ENCODE measurements at regions not wholly inside any gene's neighbourhood (a gene's known extent, or its start where the extent isn't known, plus 50 kb on each side); places are given as distances from the start of the nearest gene placed in this dataset.

DNA sequence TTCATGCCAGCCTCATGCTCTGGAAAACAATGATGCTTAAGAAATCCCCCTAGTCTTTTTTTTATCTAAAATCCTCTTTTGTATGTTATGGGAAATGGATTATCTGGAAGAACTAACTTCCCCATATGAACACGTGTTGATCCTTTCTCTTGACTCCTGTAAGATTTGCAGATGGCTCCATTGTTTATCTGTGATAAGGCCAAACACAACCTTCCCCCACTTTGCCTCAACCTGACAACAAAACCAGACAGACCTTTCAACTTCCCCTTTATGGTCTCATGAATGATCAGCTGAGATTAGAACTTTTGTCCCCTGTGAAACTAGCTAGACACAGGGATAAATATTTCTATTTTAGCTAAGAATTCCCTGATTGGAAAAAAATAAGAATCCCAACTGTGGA, 828.0 kb upstream of the CDH2 start:
- H3K27ac ChIP-seq (ENCODE audit: low read depth, low read length, poor library complexity, severe bottlenecking) = no peak overlapping the region
- POLR2A ChIA-PET (ENCODE audit: low non-redundant PET) = no interaction called here

DNA sequence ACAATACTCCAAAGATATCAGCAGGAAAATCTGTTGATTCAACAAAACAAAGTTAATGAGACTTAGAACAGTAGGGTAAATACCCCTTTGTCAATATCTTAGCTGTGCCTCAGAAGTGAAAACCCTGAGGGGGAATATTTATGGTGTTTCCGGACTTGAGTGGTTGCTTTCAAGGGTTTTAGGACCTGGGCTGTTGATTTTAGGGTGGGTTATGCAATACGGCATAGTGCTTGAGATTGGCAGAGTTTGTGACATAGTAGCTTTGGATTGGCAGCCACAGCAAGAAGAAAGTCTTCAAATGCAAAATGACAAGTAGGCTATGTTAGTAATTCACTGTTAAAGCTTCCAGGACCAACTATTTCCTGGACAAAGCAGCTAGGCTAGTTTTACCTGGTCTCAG, 826.3 kb upstream of the CDH2 start:
- TF ChIP-seq, protein P1, sequence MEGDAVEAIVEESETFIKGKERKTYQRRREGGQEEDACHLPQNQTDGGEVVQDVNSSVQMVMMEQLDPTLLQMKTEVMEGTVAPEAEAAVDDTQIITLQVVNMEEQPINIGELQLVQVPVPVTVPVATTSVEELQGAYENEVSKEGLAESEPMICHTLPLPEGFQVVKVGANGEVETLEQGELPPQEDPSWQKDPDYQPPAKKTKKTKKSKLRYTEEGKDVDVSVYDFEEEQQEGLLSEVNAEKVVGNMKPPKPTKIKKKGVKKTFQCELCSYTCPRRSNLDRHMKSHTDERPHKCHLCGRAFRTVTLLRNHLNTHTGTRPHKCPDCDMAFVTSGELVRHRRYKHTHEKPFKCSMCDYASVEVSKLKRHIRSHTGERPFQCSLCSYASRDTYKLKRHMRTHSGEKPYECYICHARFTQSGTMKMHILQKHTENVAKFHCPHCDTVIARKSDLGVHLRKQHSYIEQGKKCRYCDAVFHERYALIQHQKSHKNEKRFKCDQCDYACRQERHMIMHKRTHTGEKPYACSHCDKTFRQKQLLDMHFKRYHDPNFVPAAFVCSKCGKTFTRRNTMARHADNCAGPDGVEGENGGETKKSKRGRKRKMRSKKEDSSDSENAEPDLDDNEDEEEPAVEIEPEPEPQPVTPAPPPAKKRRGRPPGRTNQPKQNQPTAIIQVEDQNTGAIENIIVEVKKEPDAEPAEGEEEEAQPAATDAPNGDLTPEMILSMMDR (conservative IDR thresholded peaks at IDR 0.05; ENCODE audit: low read depth, low read length) = no peak
- TF ChIP-seq EZH2 (IDR thresholded peaks at IDR 0.05; ENCODE audit: borderline replicate concordance, low read depth, low read length, poor library complexity, severe bottlenecking) = no peak
- Histone ChIP-seq H3K4me1 (ENCODE audit: insufficient read depth, low read length, poor library complexity, severe bottlenecking) (no peaks in the 10 kb centered on the region), H3K9me3 (ENCODE audit: low read depth, low read length, poor library complexity, severe bottlenecking) (no peaks in the 10 kb centered on the region), H3K4me3 (ENCODE audit: low read depth, low read length, poor library complexity, severe bottlenecking) (no peak overlapping the region), H3K27me3 (replicated peaks; ENCODE audit: insufficient read depth, low read depth, low read length, poor library complexity) (no peaks in the 10 kb centered on the region), H3K36me3 (ENCODE audit: insufficient read depth, low read length, poor library complexity, severe bottlenecking) (no peaks in the 10 kb centered on the region), H3K27ac (ENCODE audit: low read depth, low read length, poor library complexity, severe bottlenecking) (no peak overlapping the region)
- POLR2A ChIA-PET (ENCODE audit: low non-redundant PET) = no interaction called here
- intact Hi-C loops (cut with micrococcal nuclease; ENCODE audit: unreplicated experiment) = no loop called here
- peak; percentile 65 for DNase-seq (ENCODE audit: low spot score)
- CTCF ChIA-PET = no interaction called here
- BruUV-seq (replicated peaks) = no TSS peak

More for the DNA sequence above, 828.0 kb upstream of the CDH2 start:
- no peaks in the 10 kb centered on the region for H3K9me3 ChIP-seq (ENCODE audit: low read depth, low read length, poor library complexity, severe bottlenecking)
- TF ChIP-seq, protein P1 (conservative IDR thresholded peaks at IDR 0.05; ENCODE audit: low read depth, low read length) = no peak
- TF ChIP-seq EZH2 (IDR thresholded peaks at IDR 0.05; ENCODE audit: borderline replicate concordance, low read depth, low read length, poor library complexity, severe bottlenecking) = no peak
- H3K4me1 ChIP-seq (ENCODE audit: insufficient read depth, low read length, poor library complexity, severe bottlenecking) = no peaks in the 10 kb centered on the region
- no TSS peak for BruUV-seq (replicated peaks)
- CTCF ChIA-PET = no interaction called here
- no peaks in the 10 kb centered on the region for H3K36me3 ChIP-seq (ENCODE audit: insufficient read depth, low read length, poor library complexity, severe bottlenecking)
- H3K27me3 ChIP-seq (replicated peaks; ENCODE audit: insufficient read depth, low read depth, low read length, poor library complexity) = no peaks in the 10 kb centered on the region
- intact Hi-C loops (cut with micrococcal nuclease; ENCODE audit: unreplicated experiment) = no loop called here
- no peak for DNase-seq (ENCODE audit: low spot score)
- H3K4me3 ChIP-seq (ENCODE audit: low read depth, low read length, poor library complexity, severe bottlenecking) = no peak overlapping the region

DNA sequence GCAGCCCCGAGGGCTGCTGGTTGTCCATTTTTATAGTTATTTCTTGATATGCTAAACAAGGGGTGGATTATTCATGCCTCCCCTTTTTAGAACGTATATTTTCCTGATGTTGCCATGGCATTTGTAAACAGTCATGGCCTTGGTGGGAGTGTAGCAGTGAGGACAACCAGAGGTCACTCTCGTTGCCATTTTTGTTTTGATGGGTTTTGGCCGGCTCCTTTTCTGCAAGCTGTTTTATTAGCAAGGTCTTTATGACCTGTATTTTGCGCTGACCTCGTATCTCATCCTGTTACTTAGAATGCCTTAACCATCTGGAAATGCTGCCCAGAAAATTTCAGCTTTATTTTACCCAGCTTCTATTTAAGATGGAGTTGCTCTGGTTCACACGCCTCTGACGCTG, 825.8 kb upstream of the CDH2 start:
- H3K9me3 ChIP-seq (ENCODE audit: low read depth, low read length, poor library complexity, severe bottlenecking) = no peaks in the 10 kb centered on the region
- DNase-seq (ENCODE audit: low spot score) = no peak
- H3K36me3 ChIP-seq (ENCODE audit: insufficient read depth, low read length, poor library complexity, severe bottlenecking) = no peaks in the 10 kb centered on the region
- H3K27ac ChIP-seq (ENCODE audit: low read depth, low read length, poor library complexity, severe bottlenecking) = no peak overlapping the region
- CTCF ChIA-PET = no interaction called here
- H3K4me3 ChIP-seq (ENCODE audit: low read depth, low read length, poor library complexity, severe bottlenecking) = no peak overlapping the region
- no peaks in the 10 kb centered on the region for H3K4me1 ChIP-seq (ENCODE audit: insufficient read depth, low read length, poor library complexity, severe bottlenecking)
- BruUV-seq (replicated peaks) = no TSS peak
- no peaks in the 10 kb centered on the region for H3K27me3 ChIP-seq (replicated peaks; ENCODE audit: insufficient read depth, low read depth, low read length, poor library complexity)
- intact Hi-C loops (cut with micrococcal nuclease; ENCODE audit: unreplicated experiment) = no loop called here
- TF ChIP-seq, protein P1 (conservative IDR thresholded peaks at IDR 0.05; ENCODE audit: low read depth, low read length) = no peak
- TF ChIP-seq EZH2 (IDR thresholded peaks at IDR 0.05; ENCODE audit: borderline replicate concordance, low read depth, low read length, poor library complexity, severe bottlenecking) = no peak
- POLR2A ChIA-PET (ENCODE audit: low non-redundant PET) = no interaction called here

Measured in A673 (cell line).